ENCODE measurements at regions not wholly inside any gene's neighbourhood (a gene's known extent, or its start where the extent isn't known, plus 50 kb on each side); places are given as distances from the start of the nearest gene placed in this dataset.

DNA sequence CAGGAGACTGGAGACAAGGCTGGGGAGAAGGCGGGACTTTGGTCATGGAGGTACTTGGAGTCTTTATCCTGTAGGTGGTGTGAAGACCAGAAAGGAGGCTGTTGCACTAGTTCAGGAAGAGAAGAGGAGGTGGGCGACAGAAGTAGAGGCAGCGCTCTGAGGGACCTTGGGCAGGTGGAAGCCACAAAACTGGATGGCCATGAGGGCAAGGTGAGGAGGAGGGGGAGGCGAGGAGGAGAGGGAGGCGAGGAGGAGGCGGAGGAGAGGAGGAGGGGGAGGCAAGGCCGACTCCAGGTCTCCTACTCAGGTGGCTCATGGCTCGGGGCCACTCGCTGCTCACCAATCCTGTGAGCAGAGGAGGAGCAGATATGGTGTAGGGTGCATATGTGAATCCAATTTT is 125.6 kb downstream of the RPLP1 start:
- no peak for DNase-seq

DNA sequence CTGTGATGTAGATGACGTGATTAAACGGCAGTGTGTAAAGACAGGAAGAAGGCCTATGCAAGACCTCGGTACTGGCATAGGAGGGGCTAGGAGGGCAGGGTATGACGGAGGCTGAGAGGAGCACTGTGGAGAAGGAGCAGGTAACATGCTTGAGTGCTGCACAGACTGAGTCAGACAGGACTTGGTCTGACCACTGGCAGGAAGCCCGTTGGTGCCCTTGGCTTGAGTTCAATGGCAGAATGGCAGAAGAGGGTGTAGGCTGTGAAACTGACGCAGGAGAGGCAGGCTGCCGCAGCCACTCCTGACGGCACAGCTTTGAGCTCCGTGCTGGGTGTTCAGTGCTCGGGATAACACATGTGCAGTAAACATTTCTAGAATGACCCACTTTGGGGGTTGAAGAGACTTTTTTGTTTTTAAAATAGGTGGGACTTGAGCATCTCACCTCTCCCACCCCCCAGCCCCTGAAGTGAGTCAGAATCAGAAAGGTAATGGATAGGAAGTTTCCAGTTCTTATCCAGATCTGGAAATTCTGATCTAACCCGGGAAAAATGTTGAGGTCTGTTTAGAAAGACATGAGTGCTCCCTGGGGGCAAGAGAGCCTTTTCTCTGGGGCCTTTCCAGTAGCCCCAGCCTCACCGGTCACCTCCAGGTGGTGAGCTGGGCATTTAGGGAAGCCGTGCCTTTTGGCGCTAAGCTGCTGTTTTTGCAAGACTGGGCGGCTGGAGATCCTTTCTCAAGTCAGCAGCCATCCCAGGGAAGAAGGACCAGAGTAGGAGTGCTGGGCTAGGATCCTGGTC is 126.4 kb downstream of the RPLP1 start:
- no peak for DNase-seq

DNA sequence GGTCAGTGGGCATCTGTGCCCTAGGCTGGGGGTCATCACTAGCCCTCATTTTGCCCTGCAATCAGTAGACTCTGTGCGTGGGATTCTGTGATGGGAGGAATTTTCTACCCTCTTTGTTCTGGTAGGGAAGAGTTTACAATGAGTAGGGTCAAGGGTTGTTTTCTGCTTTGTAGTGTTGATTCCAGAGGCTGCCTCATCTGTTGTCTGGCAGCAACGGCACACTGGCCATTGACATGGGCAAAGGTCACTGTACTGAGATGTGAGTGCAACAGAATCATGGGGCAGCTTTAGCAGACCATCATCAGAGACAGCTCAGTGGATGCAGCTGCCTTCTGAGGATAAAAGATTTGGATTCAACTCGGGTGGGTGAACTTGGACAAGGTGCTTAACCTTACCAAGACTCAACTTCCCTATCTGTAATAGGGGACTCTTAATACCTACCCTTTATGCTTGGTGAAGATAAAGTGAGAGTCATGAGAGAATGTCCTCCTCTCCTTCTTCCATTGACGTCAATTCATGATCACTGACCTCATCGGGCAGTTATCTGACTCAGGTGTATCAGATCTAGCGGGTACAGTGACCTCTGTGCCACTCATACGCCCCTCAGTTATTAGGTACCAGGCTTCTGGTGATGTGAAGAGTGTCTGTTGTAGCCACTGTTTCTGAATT is 127.5 kb downstream of the RPLP1 start:
- DNase-seq = no peak

DNA sequence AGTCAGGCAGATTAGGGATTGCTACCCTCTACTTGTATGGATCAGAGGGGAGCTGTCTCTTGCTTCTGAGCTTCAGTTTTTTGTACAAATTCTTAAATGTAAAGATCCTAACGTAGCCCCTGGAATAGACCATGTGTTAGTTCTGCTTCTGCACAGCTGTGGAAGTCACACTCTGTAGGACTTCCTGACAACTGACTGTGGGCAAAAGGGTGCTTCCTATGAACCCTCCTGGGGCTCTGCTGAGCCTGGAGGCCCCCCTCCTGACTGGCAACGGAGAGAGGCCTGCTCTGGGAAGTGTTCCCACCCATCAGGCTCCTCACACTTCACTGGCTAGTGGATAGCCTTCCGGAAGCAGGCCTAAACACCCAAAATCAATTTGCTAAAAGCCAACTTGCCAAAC is 131.0 kb downstream of the RPLP1 start:
- no peak for DNase-seq

DNA sequence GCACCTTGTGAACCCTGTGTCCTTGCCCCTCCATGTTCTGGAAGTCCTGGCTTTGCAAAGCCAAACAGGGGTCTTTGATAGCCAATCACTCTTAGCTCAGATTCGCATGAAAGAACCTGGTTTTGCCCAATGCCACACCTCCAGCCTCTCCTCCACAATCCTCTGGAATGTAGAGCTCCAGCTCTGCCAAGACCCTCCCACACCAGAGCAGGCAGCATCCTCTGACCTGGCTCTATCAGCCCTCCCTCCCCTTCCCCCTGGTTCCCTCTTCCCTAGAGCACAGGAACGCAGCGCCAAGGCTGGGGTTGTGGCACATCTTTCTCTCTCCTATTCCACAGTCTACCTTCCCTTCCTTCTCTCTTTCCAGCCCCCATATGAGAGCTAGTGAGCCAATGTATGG is 133.3 kb downstream of the RPLP1 start:
- DNase-seq = no peak

DNA sequence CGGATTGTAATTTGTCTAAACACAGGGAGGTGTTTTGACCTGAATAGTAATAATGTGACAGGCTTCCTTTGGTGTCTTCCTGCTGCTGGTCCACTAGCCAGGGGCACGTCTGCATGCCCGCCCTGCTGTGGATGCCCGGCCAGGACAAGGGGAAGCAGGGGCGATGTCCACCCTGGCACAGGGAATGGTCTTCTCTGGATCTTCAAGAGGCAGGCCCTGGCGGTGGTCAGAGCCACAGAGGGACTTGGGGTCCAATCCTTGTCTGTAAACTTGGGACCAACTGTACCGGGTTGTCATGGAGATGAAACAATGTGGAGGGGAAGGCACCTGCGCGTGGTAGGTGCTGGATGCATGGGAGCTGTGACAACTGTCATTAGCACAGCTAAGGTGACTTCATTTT is 134.1 kb downstream of the RPLP1 start:
- DNase-seq = no peak

DNA sequence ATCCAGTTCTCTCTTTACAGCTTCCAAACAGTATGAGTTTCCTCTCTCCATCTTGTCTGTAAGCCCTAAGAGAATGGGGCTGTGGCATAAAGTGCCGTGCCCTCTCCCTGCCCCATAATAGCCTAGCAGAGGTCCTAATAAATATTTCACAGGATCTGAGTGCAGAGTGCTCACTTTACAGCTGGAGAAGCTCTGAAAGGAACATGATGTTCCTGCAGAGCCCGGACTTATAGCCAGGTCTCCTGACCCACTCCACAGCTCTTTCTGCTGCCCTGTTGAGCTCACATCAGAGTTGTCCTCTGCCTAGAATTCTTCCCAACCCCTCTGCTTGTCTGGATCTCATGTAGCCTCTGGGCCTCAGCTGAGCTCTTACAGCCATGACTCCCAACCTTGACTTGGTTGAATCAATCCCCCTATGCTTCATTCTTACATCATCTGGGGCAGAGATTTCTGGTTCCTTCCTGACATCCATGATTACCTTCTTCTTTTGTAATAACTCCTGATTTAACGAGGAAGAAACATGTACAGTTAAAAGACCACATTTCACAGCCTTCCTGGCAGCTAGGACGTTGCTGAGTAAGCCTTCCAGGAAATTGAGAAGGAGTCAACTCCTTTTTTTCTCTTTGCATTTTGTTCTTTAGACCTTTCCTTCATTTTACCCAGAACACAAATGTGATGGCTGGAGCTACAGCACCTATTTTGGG is 135.3 kb downstream of the RPLP1 start:
- no peak for DNase-seq

DNA sequence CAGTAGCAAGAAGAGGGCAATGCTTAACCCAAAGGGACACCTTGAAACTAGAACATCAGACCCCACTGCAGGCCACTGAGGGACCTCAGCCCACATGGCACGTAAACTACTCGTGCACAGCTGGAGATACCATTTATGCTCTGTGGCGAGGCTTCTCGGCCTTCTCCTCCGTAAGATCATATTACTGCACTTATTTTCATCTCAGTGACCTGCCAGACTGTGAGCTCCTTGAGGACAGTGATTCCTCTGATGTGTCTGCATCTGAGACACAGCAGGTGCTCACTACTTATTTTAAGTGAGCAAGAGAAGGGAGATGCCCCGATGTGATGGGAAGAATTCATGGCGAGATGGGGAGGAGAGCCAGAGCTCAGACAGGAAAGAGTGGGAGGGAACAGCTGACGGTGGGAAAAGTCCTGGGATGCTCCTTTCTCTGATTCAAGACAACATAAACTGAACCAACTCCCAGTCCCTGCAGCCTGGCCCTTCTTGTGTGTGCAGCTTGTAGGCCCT is 137.6 kb downstream of the RPLP1 start:
- DNase-seq = no peak

DNA sequence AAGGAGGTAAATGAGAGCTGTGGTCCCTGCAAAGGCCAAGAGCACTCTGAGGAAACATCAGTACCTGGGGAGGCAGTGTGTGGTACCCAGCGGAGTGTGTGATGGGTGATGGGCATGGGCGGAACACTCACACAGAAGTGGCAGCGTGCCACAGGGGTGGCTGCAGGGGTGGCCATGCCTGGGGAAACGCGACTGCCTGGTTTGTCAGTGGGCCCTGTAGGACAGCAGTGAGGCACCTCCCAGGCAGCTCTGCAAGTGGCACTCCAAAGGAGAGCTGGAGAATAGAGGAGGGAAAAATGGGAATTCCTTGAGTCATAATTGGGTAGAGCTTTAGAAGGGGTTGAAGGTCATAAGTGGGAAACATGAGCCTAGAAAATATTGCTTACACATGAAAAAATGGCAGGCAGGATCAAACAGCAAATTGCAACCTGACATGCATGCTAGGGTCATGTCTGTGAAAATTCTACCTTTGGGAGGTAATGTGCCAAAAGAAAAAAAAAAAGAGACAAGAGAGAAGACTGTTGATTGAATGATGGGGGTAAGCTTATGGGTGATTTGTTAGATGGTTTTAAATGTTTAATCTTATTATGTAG is 138.4 kb downstream of the RPLP1 start:
- DNase-seq = no peak

DNA sequence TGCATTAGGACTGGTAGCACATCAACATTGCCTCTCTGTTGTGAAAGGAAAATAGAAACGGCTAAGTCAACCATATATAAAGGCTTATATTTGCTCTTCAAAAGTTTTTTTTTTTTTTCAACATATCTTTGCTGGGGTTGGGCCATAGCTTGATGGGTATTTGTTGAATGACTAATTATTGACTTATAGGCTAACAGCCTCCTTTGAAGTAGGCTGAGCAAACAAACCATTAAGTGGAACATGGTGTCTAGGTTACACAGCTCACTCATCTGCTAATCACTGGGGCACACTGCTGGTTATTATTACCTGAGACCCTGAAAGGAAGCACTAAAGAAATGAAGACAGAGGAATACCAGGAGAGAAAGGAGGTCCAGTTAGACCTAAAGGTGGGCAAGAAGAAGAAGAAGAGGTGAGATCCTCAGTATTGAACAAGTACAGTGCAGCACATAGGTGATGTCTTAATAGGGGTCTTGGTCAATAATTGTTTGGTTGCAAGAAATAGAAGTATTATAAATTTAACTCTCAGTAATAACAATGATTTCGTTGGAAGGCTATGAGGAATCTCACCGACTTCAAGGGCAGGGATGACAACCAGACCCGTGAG is 139.4 kb downstream of the RPLP1 start:
- no peak for DNase-seq

DNA sequence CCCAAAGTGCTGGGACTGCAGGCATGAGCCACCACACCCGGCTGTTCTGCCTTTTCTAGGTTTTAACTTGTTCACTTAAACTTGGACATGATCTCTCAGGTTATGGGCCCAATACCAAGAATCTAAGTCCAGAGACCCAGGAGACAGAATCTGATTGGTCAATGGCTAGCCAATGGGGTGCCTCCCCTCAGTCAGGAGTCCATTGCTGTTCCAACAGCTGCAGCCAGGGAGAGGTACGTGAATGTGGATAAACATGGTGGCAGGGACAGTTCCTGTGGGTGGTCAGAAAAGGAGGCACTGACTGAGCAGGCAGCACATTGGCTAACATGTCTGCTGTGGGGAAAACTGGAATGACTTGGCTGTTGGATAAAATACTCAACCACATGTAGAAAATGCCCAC is 140.3 kb downstream of the RPLP1 start:
- DNase-seq = no peak

DNA sequence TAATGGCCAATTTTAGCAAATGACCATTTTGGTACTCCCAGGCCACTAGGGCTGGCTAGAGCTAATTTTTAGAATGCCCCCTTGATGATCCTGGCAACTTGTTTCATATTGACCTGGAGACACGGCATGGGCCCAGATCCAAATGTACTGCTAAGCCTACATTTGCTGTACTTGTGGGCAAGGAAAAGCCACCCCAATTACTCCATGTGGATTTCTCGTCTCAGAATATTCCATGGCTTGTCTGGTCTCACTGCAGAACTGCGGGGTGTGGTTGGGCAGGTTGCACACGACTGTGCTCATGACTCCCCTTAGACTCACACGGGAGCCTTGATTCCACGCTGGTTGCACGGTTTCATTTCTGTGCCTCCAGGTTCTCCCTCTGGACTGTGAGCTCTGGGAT is 140.9 kb downstream of the RPLP1 start:
- no peak for DNase-seq

DNA sequence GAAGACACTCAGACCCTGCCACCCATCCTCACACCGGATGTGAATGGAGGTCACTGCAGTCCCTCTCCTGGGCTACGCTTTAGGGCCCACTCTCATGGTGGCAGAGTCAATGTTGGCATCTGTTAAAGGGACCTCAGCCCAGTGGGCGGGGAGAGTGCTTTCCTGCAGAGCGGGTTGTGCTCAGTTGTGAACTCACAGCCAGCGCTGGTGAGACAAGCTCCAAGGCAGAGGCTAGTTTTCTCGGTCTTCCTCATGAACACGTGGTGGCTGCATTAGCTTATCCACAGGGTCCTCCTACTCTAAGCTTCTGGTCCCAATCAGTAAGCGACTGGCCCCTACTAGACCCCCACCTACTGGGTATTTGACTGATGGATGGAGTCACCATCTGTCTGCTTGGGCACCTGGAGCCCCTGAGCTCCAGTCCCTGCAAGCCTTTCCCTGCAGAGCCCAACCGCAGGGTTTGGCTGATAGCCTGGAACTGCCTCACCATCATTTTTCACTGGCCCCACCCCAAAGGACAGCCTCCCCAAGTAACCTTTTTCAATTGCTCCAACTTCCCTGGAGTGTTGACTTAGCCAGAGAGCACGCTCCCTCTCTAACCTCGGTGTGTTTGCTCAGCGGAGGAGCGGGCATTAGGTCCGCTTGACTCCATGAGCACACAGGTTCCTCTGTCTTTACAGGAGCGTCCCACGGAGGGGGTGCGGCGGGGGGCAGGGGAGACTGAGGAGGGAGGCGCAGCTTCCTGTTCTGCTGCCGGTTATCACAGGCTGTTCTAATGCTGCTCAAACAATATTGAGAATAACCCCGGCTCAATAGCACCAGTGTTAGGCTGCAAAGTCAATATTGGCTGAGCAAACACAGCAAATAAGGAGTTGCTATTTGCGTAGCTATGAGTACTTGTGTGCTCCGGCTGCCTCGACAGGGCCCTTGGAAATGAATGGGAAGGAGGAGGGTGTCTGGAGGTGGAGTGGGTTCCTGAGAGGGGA is 141.7 kb downstream of the RPLP1 start:
- DNase-seq = no peak

DNA sequence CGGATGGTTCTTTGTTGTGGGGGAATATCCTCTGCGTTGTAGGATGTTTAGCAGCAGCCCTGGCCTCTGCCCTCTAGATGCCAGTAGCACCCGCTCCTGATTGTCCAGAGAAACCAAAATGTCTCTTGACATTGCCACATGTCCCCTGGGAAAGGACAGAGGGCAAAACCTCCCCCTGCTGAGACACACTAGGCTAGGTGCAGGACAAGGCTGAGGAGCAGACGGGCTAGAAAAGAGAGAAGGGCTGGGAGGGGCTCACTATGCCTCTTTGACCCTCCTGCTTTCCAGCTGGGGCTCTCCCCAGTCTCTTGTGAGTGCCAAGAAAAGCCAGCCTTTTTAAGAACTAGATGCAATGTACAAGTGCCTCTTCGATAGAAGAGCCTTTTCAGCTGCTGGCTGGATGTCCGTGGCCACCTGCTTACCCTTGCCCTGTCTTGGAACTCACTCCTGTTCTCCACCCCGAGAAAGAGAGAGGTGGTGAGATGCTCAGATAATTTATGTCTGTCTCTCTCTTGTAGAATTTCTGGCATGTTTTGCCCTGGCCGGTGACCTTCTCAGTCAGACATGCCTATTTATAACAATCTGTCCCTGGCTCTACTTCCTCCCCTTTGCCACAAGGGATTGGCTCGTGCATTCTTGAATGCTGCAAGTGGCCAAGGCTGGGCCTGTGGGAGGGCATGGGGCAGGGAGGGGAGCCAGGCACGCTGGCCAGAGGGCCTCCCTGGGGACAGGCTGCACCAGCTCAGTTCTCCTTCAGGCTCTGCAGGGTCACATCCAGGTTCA is 142.6 kb downstream of the RPLP1 start:
- no peak for DNase-seq

DNA sequence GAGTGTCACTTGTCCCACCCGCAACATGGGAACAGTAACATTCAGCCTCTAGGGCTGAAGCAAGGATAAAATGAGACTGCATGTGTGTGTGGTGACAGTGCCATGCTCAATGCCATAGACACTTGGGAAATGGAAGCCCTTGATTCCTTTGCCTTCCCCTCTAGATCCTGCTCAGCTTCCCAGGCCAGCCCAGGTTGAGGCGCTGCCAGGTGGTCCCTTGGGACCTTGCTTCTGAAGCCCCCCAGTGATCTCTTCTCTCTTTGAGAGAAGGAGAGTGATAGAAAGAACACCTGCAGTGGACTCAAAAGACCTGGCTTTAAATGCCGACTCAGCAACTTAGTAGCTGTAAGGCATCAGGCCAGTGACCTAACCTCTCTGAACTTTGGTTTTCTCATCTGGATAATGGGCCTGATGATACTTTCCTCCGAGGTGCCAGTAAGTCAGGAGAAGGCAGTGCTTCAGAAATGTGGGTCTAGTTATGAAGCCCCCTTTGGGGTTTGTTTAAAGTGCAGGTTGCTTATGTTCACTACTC is 144.5 kb downstream of the RPLP1 start:
- no peak for DNase-seq

DNA sequence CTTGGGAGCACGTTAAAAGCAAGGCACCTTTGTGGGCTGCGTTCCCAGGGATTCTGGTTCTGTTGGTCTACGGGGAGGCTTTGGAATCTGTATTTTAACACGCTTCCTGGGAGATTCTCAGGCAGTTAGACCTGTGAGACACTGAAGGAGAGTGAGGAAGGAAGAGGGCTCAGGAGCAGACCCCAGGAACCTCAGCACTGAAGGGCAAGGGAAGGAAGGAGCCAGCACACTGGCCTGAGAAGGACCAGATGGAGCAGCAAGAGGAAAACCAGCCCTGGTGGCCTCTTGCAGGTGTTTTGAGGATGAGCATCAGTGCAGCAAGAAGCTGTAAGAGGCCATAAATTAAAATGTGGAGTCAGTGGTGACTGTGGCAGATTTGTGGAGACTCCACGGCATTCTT is 146.7 kb downstream of the RPLP1 start:
- no peak for DNase-seq

DNA sequence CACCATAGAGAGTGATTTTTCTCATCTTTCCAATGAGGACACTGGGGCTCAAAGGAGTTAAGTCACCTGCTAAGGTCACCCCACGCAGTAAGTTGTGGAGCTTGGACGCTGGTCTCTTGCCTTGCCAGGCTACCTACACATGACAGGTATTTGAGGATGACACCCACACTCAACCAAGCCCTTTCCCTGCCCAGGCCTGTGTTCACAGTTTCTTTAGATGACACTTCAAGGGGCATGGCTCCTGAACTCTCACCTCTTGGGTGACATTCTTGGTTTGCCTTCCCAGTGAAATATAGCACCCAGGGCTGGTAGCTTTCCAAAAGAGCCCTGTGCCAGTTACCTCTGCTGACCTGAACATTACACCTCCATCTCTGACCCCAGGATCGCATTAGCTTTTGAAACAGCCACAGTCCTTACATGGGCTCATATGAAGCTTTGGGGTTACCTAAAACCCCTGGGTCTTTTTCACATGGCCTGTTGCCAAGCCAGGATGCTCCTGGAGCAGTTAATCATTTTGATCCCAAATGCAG is 148.0 kb downstream of the RPLP1 start:
- no peak for DNase-seq

DNA sequence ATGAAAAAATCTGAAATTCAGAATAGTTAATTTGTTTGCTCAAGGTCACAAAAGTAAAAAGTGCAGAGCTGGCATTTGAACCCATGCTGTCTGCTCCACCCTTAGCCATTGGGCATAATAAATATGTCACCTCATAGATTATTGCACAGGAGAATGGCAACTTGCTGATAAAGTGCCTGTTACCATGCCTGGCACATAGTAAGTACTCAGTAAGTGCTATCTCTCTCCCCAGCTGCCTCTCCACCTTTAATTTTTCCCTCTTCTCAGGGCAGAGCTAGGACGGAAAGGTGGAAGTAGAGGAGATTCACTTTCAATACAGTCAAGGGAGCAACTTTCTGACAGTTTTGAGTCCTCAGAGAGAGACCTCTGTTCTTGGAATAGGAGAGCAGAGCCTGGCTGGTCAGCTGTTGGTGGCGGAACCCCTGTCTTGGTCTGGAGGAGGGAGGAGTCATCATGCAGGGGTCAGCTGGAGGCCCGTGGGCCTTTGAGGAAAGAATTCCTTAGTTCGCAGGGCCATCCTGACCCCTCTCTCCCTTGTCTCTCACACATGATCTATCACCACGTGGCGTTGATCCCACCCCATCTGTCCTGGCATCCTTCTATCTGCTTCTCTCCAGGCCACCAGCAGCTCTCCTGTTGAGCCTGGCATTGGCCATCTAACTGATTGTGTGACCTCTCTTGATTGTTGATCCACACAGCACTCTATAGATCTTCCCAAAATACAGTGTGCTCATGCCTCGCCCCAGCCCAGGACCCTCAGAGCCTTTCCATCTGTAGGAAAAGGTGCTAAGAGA is 149.3 kb downstream of the RPLP1 start:
- DNase-seq = no peak

DNA sequence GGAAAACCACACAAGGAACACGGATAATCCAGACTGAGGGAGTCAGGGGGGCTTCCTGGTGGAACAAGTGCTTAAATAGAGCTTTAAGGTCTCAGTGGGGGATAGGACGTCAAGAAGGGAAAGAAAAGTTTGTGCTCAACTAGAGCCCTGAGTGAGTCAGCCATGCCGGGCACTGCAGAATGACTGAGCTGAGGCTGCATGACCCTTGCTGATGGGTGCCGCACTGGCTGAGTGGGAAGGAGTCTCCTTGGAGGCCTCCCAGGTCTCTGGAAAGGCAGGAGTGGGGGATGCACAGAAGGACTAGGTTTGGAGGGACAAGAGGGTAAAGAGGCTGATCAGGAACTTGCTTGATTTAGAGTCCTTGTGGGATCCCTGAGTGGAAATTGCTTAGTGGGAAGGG is 150.3 kb downstream of the RPLP1 start:
- no peak for DNase-seq
